WTC11 (cell line): ENCODE measurements at regions not wholly inside any gene's neighbourhood (a gene's known extent, or its start where the extent isn't known, plus 50 kb on each side); places are given as distances from the start of the nearest gene placed in this dataset.

ENCODE experiments used
- ATAC-seq: fragments of 200-7000 bp; cut with Tn5 transposase; 2 replicates; pipeline ENCODE4 v1.10.0; 2021; ENCODE audit warnings: mild to moderate bottlenecking, moderate library complexity
- CTCF ChIA-PET: fragments of 300-600 bp; sonication (Branson Sonifier 250); formaldehyde crosslinking; loops from one replicate; lab custom pipeline; 2021; ENCODE audit warnings: antibody characterized with exemption; lab: Charles Lee
- POLR2A ChIA-PET: fragments of 350-600 bp; sonication (Branson Sonifier 250); formaldehyde crosslinking; loops from one replicate; lab custom pipeline; 2021; ENCODE audit warnings: antibody characterized with exemption; lab: Charles Lee
- DNase-seq: peaks from one replicate; pipeline ENCODE4 v3.0.0; 2021; ENCODE audit warnings: low spot score
- H3K27ac Mint-ChIP-seq: 2 replicates; pipeline ENCODE4 v1.8.0; 2021; ENCODE audit warnings: mixed read lengths
- H3K27me3 Mint-ChIP-seq: 2 replicates; pipeline ENCODE4 v1.8.0; 2021; ENCODE audit warnings: low read depth, mild to moderate bottlenecking, moderate library complexity, mixed read lengths
- H3K36me3 Mint-ChIP-seq: 2 replicates; pipeline ENCODE4 v1.8.0; 2021; ENCODE audit warnings: mixed read lengths
- H3K4me1 Mint-ChIP-seq: 2 replicates; pipeline ENCODE4 v1.8.0; 2022; ENCODE audit warnings: mixed read lengths
- H3K4me3 Mint-ChIP-seq: 2 replicates; pipeline ENCODE4 v1.8.0; 2021; ENCODE audit warnings: mild to moderate bottlenecking, moderate library complexity, mixed read lengths
- H3K9me3 Mint-ChIP-seq: 2 replicates; pipeline ENCODE4 v1.8.0; 2021; ENCODE audit warnings: mixed read lengths
- ESRRA ChIP-seq: sonication (generic); formaldehyde crosslinking; IDR thresholded peaks from 2 replicates; pipeline ENCODE4 v1.8.1; 2022; ENCODE audit warnings: mild to moderate bottlenecking, missing genetic modification reagents, borderline replicate concordance
- ETV6 ChIP-seq: sonication (generic); formaldehyde crosslinking; IDR thresholded peaks from 2 replicates; pipeline ENCODE4 v1.8.1; 2022; ENCODE audit warnings: mild to moderate bottlenecking, missing genetic modification reagents
- HMGA2 ChIP-seq: fragments of 250-450 bp; sonication (Bioruptor Pico); IDR thresholded peaks from 2 replicates; pipeline ENCODE4 v1.4.0; 2021; ENCODE audit warnings: mild to moderate bottlenecking, moderate library complexity
- JUN ChIP-seq: sonication (generic); formaldehyde crosslinking; IDR thresholded peaks from 2 replicates; pipeline ENCODE4 v1.8.0; 2023; ENCODE audit warnings: mild to moderate bottlenecking, missing genetic modification reagents
- PRRX2 ChIP-seq: fragments of 250-450 bp; sonication (Bioruptor Pico); IDR thresholded peaks from 2 replicates; pipeline ENCODE4 v1.8.0; 2021; ENCODE audit warnings: mild to moderate bottlenecking
- SOX15 ChIP-seq: fragments of 250-450 bp; sonication (Bioruptor Pico); IDR thresholded peaks from 2 replicates; pipeline ENCODE4 v1.9.0; 2021; ENCODE audit warnings: mild to moderate bottlenecking
- SP1 ChIP-seq: sonication (generic); formaldehyde crosslinking; conservative IDR thresholded peaks from 2 replicates; pipeline ENCODE4 v1.8.1; 2022; ENCODE audit warnings: missing genetic modification reagents
- TEAD4 ChIP-seq: sonication (generic); formaldehyde crosslinking; IDR thresholded peaks from 2 replicates; pipeline ENCODE4 v1.8.0; 2022; ENCODE audit warnings: mild to moderate bottlenecking, missing genetic modification reagents
- ZNF121 ChIP-seq: sonication (generic); formaldehyde crosslinking; IDR thresholded peaks from 2 replicates; pipeline ENCODE4 v1.8.0; 2023; ENCODE audit warnings: missing genetic modification reagents
- ZNF396 ChIP-seq: fragments of 250-450 bp; sonication (Bioruptor Pico); IDR thresholded peaks from 2 replicates; pipeline ENCODE4 v1.8.0; 2021; ENCODE audit warnings: mild to moderate bottlenecking, moderate library complexity, borderline replicate concordance
- TF ChIP-seq, protein P1 (sequence below): fragments of 250-450 bp; sonication (Bioruptor Pico); IDR thresholded peaks from 2 replicates; pipeline ENCODE4 v1.8.0; 2021; ENCODE audit warnings: mild to moderate bottlenecking
- TF ChIP-seq, protein P2 (sequence below): fragments of 250-450 bp; sonication (Bioruptor Pico); conservative IDR thresholded peaks from 2 replicates; pipeline ENCODE4 v1.9.0; 2021; ENCODE audit warnings: mild to moderate bottlenecking
- TF ChIP-seq, protein P3 (sequence below): fragments of 250-450 bp; sonication (Bioruptor Pico); IDR thresholded peaks from 2 replicates; pipeline ENCODE4 v1.9.0; 2021; ENCODE audit warnings: moderate library complexity, mild to moderate bottlenecking, inconsistent platforms, borderline replicate concordance
- TF ChIP-seq, protein P4 (sequence below): sonication (generic); formaldehyde crosslinking; IDR thresholded peaks from 2 replicates; pipeline ENCODE4 v1.8.1; 2022; ENCODE audit warnings: low read depth, missing genetic modification reagents, borderline replicate concordance
- TF ChIP-seq, protein P5 (sequence below): fragments of 250-450 bp; sonication (Bioruptor Pico); IDR thresholded peaks from 2 replicates; pipeline ENCODE4 v1.9.0; 2021; ENCODE audit warnings: mild to moderate bottlenecking, borderline replicate concordance
- TF ChIP-seq, protein P6 (sequence below): sonication (generic); formaldehyde crosslinking; IDR thresholded peaks from 2 replicates; pipeline ENCODE4 v1.8.0; 2022; ENCODE audit warnings: mild to moderate bottlenecking, missing genetic modification reagents
- TF ChIP-seq, protein P7 (sequence below): sonication (generic); formaldehyde crosslinking; IDR thresholded peaks from 2 replicates; pipeline ENCODE4 v1.8.0; 2022; ENCODE audit warnings: mild to moderate bottlenecking, missing genetic modification reagents
- TF ChIP-seq, protein P8 (sequence below): sonication (generic); formaldehyde crosslinking; IDR thresholded peaks from 2 replicates; pipeline ENCODE4 v1.8.1; 2022; ENCODE audit warnings: missing genetic modification reagents, borderline replicate concordance
- TF ChIP-seq, protein P9 (sequence below): sonication (generic); formaldehyde crosslinking; IDR thresholded peaks from 2 replicates; pipeline ENCODE4 v1.8.1; 2023; ENCODE audit warnings: mild to moderate bottlenecking, moderate library complexity, missing genetic modification reagents

DNA sequence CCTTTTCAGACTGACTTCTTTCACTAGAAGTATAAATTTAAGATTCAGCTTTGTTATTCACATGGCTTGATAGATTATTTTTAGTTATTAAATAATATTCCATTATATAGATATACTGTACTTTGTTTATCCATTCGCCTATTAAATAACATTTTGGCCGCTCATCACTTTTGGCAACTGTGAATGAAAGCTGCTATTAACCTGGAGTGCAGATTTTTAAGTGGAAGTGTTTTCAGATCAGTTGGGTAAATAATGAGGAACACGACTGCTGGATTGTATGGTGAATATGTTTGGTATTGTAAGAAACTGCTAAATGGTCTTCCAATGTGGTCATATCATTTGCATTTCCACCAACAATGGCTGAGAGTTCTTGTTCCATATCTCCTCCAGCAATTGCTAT, 97.6 kb upstream of the ZNF804B start:
- Mint-ChIP-seq H3K27ac (no peak overlapping the region), H3K4me1 (peaks cover 27% of the 10 kb centered on the region), H3K4me3 (no peak overlapping the region), H3K27me3 (no peaks in the 10 kb centered on the region)
- POLR2A ChIA-PET = no interaction called here
- ATAC-seq = no peak
- TF ChIP-seq JUN (CRISPR knock-in tag) = no peak
- no peak for TF ChIP-seq ESRRA (CRISPR knock-in tag)
- no peak for TF ChIP-seq PRRX2
- TF ChIP-seq ZNF396 = no peak
- TF ChIP-seq, protein P1, sequence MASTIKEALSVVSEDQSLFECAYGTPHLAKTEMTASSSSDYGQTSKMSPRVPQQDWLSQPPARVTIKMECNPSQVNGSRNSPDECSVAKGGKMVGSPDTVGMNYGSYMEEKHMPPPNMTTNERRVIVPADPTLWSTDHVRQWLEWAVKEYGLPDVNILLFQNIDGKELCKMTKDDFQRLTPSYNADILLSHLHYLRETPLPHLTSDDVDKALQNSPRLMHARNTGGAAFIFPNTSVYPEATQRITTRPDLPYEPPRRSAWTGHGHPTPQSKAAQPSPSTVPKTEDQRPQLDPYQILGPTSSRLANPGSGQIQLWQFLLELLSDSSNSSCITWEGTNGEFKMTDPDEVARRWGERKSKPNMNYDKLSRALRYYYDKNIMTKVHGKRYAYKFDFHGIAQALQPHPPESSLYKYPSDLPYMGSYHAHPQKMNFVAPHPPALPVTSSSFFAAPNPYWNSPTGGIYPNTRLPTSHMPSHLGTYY (CRISPR knock-in tag) = no peak
- TF ChIP-seq SP1 (CRISPR knock-in tag) = no peak
- no peak for TF ChIP-seq ZNF121 (CRISPR knock-in tag)
- TF ChIP-seq, protein P2, sequence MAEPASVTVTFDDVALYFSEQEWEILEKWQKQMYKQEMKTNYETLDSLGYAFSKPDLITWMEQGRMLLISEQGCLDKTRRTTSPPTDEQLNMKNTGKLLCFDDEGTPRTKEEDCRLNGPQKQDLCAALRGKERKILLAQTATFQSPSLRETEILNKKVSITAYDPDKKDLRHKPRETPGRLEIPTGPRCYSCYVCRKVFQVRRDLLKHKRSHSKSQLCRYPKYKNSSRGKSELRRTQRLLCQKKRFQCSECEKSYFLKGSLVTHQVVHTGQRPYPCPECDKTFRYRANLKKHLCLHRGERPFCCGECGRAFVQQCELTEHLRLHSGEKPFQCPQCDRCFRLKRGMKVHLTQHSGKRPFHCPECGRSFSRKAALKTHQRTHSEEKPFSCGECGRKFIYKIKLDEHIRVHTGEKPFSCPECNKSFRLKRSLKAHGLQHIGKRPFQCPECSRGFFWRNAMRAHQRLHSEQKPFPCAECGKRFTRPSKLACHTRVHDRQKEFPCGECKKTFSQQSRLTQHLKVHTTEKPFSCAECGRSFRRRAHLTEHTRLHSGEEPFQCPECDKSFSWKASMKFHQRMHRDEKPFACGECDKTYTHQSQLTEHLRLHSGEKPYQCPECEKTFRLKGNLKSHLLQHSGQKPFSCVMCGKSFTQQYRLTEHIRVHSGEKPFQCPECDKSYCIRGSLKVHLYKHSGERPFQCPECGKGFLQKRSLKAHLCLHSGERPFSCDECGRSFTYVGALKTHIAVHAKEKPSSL (CRISPR knock-in tag) = no peak
- no peak for TF ChIP-seq ETV6 (CRISPR knock-in tag)
- no peak for TF ChIP-seq HMGA2 (CRISPR knock-in tag)
- TF ChIP-seq, protein P3, sequence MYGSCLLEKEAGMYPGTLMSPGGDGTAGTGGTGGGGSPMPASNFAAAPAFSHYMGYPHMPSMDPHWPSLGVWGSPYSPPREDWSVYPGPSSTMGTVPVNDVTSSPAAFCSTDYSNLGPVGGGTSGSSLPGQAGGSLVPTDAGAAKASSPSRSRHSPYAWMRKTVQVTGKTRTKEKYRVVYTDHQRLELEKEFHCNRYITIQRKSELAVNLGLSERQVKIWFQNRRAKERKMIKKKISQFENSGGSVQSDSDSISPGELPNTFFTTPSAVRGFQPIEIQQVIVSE (CRISPR knock-in tag) = no peak
- TF ChIP-seq, protein P4, sequence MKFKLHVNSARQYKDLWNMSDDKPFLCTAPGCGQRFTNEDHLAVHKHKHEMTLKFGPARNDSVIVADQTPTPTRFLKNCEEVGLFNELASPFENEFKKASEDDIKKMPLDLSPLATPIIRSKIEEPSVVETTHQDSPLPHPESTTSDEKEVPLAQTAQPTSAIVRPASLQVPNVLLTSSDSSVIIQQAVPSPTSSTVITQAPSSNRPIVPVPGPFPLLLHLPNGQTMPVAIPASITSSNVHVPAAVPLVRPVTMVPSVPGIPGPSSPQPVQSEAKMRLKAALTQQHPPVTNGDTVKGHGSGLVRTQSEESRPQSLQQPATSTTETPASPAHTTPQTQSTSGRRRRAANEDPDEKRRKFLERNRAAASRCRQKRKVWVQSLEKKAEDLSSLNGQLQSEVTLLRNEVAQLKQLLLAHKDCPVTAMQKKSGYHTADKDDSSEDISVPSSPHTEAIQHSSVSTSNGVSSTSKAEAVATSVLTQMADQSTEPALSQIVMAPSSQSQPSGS = no peak
- TF ChIP-seq, protein P5, sequence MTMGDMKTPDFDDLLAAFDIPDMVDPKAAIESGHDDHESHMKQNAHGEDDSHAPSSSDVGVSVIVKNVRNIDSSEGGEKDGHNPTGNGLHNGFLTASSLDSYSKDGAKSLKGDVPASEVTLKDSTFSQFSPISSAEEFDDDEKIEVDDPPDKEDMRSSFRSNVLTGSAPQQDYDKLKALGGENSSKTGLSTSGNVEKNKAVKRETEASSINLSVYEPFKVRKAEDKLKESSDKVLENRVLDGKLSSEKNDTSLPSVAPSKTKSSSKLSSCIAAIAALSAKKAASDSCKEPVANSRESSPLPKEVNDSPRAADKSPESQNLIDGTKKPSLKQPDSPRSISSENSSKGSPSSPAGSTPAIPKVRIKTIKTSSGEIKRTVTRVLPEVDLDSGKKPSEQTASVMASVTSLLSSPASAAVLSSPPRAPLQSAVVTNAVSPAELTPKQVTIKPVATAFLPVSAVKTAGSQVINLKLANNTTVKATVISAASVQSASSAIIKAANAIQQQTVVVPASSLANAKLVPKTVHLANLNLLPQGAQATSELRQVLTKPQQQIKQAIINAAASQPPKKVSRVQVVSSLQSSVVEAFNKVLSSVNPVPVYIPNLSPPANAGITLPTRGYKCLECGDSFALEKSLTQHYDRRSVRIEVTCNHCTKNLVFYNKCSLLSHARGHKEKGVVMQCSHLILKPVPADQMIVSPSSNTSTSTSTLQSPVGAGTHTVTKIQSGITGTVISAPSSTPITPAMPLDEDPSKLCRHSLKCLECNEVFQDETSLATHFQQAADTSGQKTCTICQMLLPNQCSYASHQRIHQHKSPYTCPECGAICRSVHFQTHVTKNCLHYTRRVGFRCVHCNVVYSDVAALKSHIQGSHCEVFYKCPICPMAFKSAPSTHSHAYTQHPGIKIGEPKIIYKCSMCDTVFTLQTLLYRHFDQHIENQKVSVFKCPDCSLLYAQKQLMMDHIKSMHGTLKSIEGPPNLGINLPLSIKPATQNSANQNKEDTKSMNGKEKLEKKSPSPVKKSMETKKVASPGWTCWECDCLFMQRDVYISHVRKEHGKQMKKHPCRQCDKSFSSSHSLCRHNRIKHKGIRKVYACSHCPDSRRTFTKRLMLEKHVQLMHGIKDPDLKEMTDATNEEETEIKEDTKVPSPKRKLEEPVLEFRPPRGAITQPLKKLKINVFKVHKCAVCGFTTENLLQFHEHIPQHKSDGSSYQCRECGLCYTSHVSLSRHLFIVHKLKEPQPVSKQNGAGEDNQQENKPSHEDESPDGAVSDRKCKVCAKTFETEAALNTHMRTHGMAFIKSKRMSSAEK = no peak
- no peak for TF ChIP-seq SOX15 (CRISPR knock-in tag)
- TF ChIP-seq, protein P6, sequence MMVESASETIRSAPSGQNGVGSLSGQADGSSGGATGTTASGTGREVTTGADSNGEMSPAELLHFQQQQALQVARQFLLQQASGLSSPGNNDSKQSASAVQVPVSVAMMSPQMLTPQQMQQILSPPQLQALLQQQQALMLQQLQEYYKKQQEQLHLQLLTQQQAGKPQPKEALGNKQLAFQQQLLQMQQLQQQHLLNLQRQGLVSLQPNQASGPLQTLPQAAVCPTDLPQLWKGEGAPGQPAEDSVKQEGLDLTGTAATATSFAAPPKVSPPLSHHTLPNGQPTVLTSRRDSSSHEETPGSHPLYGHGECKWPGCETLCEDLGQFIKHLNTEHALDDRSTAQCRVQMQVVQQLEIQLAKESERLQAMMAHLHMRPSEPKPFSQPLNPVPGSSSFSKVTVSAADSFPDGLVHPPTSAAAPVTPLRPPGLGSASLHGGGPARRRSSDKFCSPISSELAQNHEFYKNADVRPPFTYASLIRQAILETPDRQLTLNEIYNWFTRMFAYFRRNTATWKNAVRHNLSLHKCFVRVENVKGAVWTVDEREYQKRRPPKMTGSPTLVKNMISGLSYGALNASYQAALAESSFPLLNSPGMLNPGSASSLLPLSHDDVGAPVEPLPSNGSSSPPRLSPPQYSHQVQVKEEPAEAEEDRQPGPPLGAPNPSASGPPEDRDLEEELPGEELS (CRISPR knock-in tag) = no peak
- TF ChIP-seq, protein P7, sequence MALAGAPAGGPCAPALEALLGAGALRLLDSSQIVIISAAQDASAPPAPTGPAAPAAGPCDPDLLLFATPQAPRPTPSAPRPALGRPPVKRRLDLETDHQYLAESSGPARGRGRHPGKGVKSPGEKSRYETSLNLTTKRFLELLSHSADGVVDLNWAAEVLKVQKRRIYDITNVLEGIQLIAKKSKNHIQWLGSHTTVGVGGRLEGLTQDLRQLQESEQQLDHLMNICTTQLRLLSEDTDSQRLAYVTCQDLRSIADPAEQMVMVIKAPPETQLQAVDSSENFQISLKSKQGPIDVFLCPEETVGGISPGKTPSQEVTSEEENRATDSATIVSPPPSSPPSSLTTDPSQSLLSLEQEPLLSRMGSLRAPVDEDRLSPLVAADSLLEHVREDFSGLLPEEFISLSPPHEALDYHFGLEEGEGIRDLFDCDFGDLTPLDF (CRISPR knock-in tag) = no peak
- TF ChIP-seq, protein P8, sequence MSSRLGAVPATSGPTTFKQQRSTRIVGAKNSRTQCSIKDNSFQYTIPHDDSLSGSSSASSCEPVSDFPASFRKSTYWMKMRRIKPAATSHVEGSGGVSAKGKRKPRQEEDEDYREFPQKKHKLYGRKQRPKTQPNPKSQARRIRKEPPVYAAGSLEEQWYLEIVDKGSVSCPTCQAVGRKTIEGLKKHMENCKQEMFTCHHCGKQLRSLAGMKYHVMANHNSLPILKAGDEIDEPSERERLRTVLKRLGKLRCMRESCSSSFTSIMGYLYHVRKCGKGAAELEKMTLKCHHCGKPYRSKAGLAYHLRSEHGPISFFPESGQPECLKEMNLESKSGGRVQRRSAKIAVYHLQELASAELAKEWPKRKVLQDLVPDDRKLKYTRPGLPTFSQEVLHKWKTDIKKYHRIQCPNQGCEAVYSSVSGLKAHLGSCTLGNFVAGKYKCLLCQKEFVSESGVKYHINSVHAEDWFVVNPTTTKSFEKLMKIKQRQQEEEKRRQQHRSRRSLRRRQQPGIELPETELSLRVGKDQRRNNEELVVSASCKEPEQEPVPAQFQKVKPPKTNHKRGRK (CRISPR knock-in tag) = no peak
- TF ChIP-seq, protein P9, sequence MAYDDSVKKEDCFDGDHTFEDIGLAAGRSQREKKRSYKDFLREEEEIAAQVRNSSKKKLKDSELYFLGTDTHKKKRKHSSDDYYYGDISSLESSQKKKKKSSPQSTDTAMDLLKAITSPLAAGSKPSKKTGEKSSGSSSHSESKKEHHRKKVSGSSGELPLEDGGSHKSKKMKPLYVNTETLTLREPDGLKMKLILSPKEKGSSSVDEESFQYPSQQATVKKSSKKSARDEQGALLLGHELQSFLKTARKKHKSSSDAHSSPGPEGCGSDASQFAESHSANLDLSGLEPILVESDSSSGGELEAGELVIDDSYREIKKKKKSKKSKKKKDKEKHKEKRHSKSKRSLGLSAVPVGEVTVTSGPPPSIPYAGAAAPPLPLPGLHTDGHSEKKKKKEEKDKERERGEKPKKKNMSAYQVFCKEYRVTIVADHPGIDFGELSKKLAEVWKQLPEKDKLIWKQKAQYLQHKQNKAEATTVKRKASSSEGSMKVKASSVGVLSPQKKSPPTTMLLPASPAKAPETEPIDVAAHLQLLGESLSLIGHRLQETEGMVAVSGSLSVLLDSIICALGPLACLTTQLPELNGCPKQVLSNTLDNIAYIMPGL (CRISPR knock-in tag) = no peak
- no peak for TF ChIP-seq TEAD4 (CRISPR knock-in tag)
- TF ChIP-seq, all 79 proteins: peak for 0
- Mint-ChIP-seq H3K9me3 (no peaks in the 10 kb centered on the region), H3K36me3 (no peaks in the 10 kb centered on the region)
- DNase-seq = no peak
- CTCF ChIA-PET = no interaction called here
